ENCODE measurements at regions not wholly inside any gene's neighbourhood (a gene's known extent, or its start where the extent isn't known, plus 50 kb on each side); places are given as distances from the start of the nearest gene placed in this dataset.

GRCh38 chr11:19466314-19466713 lies 225.6 kb upstream of the E2F8 start:
- no peak for DNase-seq (ENCODE audit: low read depth)

GRCh38 chr11:19463976-19464375 lies 223.2 kb upstream of the E2F8 start:
- no peak overlapping the region for H3K4me3 ChIP-seq (ENCODE audit: low read depth, low read length)
- no peak for DNase-seq (ENCODE audit: low read depth)
- TF ChIP-seq, protein P1, sequence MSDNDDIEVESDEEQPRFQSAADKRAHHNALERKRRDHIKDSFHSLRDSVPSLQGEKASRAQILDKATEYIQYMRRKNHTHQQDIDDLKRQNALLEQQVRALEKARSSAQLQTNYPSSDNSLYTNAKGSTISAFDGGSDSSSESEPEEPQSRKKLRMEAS (IDR thresholded peaks at IDR 0.05; ENCODE audit: low read depth, low read length), result no peak
- no peak for TF ChIP-seq CTCF (IDR thresholded peaks at IDR 0.05; ENCODE audit: low read depth, low read length)
- no peak for TF ChIP-seq MYC (IDR thresholded peaks at IDR 0.05; ENCODE audit: low read depth, low read length)
- TF ChIP-seq POLR2A (IDR thresholded peaks at IDR 0.05; ENCODE audit: extremely low read depth, insufficient read length), result no peak

More at GRCh38 chr11:19466314-19466713, 225.6 kb upstream of the E2F8 start:
- TF ChIP-seq MYC (IDR thresholded peaks at IDR 0.05; ENCODE audit: low read depth, low read length), result no peak
- TF ChIP-seq CTCF (IDR thresholded peaks at IDR 0.05; ENCODE audit: low read depth, low read length), result no peak
- TF ChIP-seq, protein P1 (IDR thresholded peaks at IDR 0.05; ENCODE audit: low read depth, low read length), result no peak
- TF ChIP-seq POLR2A (IDR thresholded peaks at IDR 0.05; ENCODE audit: extremely low read depth, insufficient read length), result no peak
- no peak overlapping the region for H3K4me3 ChIP-seq (ENCODE audit: low read depth, low read length)

DNA sequence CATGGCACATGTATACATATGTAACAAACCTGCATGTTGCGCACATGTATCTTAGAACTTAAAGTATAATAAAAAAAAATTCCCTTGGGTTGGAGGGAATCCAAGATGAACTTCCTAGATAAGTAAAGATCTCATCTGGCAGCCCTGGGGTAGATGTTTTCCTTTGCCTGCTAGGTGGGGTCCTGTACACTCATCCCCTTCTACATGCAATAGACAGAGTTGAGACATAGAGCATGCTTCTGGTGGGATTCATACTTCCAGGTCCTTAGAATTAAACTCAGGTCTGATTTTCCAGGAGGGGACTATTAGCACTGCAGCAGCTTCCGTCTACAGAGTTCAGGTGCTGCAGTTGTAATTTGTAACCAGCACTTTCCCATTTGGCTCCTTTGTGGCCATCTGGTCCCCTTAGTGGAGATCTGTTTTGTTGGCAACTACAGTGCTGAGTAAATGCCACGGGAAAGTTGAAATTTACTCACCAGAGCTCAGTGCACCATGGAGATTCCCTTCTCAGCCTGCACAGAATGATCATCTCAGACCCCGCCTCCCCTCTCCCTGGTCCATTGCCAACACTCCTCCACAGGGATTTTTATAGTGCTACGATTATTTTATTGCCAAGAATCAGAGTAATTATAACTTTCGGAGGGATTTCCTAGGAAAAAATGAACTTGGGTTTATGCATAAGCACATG lies 220.1 kb upstream of the E2F8 start:
- TF ChIP-seq MYC (IDR thresholded peaks at IDR 0.05; ENCODE audit: low read depth, low read length) (no peak), POLR2A (IDR thresholded peaks at IDR 0.05; ENCODE audit: extremely low read depth, insufficient read length) (no peak), CTCF (IDR thresholded peaks at IDR 0.05; ENCODE audit: low read depth, low read length) (no peak)
- TF ChIP-seq, protein P1 (IDR thresholded peaks at IDR 0.05; ENCODE audit: low read depth, low read length), result no peak
- DNase-seq (ENCODE audit: low read depth), result no peak
- H3K4me3 ChIP-seq (ENCODE audit: low read depth, low read length), result no peak overlapping the region

- DNase-seq (ENCODE audit: low read depth), result no peak
- TF ChIP-seq MYC (IDR thresholded peaks at IDR 0.05; ENCODE audit: low read depth, low read length) (no peak), CTCF (IDR thresholded peaks at IDR 0.05; ENCODE audit: low read depth, low read length) (no peak)
- TF ChIP-seq, protein P1 (IDR thresholded peaks at IDR 0.05; ENCODE audit: low read depth, low read length), result no peak
- no peak overlapping the region for H3K4me3 ChIP-seq (ENCODE audit: low read depth, low read length)
These were observed 218.5 kb upstream of the E2F8 start for GRCh38 chr11:19459240-19459639.

DNA sequence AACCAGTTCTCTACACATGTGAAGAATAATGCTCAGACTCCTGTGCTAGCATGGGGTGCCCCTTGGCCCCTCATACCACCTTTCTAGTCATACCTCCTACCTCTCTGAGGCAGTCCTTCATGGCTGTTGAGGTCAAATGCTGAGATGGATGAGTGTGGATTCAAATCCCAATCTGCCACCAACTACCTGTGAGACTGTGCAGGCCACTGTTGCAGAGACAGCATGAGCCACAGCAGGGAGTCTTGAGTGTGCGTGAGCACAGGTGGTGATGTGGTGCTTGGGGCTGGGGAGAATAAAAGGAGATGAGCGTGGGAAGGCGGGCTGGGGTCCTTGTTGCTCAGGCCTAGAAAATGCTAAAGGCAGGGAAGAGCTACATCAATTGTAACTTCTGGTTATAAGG lies 218.0 kb upstream of the E2F8 start:
- no peak for TF ChIP-seq POLR2A (IDR thresholded peaks at IDR 0.05; ENCODE audit: extremely low read depth, insufficient read length)
- H3K4me3 ChIP-seq (ENCODE audit: low read depth, low read length), result no peak overlapping the region
- no peak for DNase-seq (ENCODE audit: low read depth)

DNA sequence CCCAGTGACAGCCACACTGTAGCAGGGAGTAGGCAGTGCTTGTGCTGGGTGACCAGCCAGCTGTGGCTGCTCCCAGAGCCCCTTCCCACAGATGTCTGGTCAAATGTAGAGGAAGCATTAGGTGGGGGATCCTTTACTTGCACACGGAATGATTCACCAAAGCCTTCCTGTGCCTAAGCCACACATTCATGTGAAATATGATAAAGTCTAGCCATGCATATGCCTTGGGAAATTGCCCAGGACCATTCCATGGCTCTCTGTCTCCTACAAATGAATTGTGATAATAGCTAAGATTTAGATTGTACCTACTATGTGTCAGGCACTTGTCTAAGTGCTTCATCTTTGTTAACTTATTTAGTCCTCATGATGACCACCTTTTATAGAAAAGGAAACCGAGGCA lies 217.5 kb upstream of the E2F8 start:
- no peak for DNase-seq (ENCODE audit: low read depth)
- TF ChIP-seq CTCF (IDR thresholded peaks at IDR 0.05; ENCODE audit: low read depth, low read length) (no peak), POLR2A (IDR thresholded peaks at IDR 0.05; ENCODE audit: extremely low read depth, insufficient read length) (no peak), MYC (IDR thresholded peaks at IDR 0.05; ENCODE audit: low read depth, low read length) (no peak)
- TF ChIP-seq, protein P1 (IDR thresholded peaks at IDR 0.05; ENCODE audit: low read depth, low read length), result no peak
- H3K4me3 ChIP-seq (ENCODE audit: low read depth, low read length), result no peak overlapping the region

All from NB4 (cell line).